Activated naive CD4-positive, alpha-beta T cell treated with anti-CD3 and anti-CD28 coated beads, Interleukin-2, amount 50 U/mL, for 24 hours (primary cell): ENCODE measurements at regions not wholly inside any gene's neighbourhood (a gene's known extent, or its start where the extent isn't known, plus 50 kb on each side); places are given as distances from the start of the nearest gene placed in this dataset.
"Not testable (repeated sequence)": the region's sequence is repeated elsewhere in the genome, so short reads cannot be mapped to it uniquely, and the experiment has no call there.

ENCODE experiments used
- H3K27ac Mint-ChIP-seq: one replicate; pipeline ENCODE4 v1.8.0; 2021; ENCODE audit warnings: mild to moderate bottlenecking, mixed read lengths
- H3K27me3 Mint-ChIP-seq: one replicate; pipeline ENCODE4 v1.8.0; 2021; ENCODE audit warnings: mixed read lengths
- H3K36me3 Mint-ChIP-seq: one replicate; pipeline ENCODE4 v1.8.0; 2021; ENCODE audit warnings: mixed read lengths
- H3K4me1 Mint-ChIP-seq: one replicate; pipeline ENCODE4 v1.8.0; 2021; ENCODE audit warnings: mixed read lengths
- H3K4me3 Mint-ChIP-seq: one replicate; pipeline ENCODE4 v1.8.0; 2021; ENCODE audit warnings: mild to moderate bottlenecking, mixed read lengths
- H3K9me3 Mint-ChIP-seq: one replicate; pipeline ENCODE4 v1.8.0; 2021; ENCODE audit warnings: mixed read lengths

- H3K36me3 Mint-ChIP-seq, result no peaks in the 10 kb centered on the region
- no peak overlapping the region for H3K4me3 Mint-ChIP-seq
- H3K9me3 Mint-ChIP-seq, result no peaks in the 10 kb centered on the region
- peaks cover 4% of the 10 kb centered on the region for H3K4me1 Mint-ChIP-seq
- H3K27me3 Mint-ChIP-seq, result no peaks in the 10 kb centered on the region
- no peak overlapping the region for H3K27ac Mint-ChIP-seq
These were observed 76.4 kb downstream of the PHAX start for GRCh38 chr5:126677121-126677520.

DNA sequence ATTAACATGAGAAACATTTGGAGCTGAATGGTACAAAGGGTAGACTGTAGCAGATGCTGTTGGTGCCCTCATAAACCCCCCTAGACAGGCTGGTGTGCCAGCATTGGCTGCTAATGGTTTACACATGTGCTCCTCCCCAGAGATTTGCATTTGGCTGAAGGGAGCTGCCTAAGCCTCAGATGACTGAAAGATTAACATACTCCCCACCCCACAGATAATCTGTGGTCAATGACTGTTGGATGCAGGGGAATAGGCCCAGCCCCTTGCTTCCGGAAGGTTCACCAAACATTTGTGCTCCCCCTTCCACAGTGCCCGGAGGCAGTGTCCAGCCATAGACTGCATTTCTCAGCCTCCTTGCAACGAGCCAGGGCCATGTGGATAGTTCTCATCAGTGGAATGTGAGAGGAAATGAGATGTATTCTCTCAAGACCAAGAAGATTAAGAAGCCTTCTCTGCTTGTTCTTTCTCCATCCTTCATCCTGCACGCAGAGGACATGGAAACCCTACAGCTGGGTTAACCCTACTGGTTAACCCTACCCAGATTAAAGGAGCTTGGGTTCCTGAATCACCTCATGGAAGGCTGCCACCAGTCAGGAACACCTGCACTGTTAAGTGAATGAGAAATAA, 79.6 kb downstream of the PHAX start:
- H3K27ac Mint-ChIP-seq, result no peak overlapping the region
- no peak overlapping the region for H3K4me3 Mint-ChIP-seq
- no peaks in the 10 kb centered on the region for H3K9me3 Mint-ChIP-seq
- no peaks in the 10 kb centered on the region for H3K36me3 Mint-ChIP-seq
- no peaks in the 10 kb centered on the region for H3K27me3 Mint-ChIP-seq
- H3K4me1 Mint-ChIP-seq, result peaks cover 12% of the 10 kb centered on the region

DNA sequence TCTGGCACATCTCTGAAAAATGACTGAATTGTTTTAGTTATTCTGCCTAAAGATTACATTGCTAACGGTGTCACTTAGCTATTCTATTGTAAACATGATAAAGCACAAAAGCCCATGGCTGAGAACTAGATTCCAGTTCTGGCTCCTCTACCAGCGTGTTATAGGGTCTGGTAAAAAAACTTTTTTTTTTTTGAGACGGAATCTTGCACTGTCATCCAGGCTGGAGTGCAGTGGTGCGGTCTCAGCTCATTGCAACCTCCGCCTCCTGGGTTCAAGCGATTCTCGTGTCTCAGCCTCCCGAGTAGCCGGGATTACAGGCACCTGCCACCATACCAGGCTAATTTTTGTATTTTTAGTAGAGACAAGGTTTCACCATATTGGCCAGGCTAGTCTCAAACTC, 80.6 kb downstream of the PHAX start:
- H3K4me3 Mint-ChIP-seq, H3K9me3 Mint-ChIP-seq, H3K27ac Mint-ChIP-seq, H3K27me3 Mint-ChIP-seq, H3K36me3 Mint-ChIP-seq: not testable (repeated sequence)
- peaks cover 14% of the 10 kb centered on the region for H3K4me1 Mint-ChIP-seq

DNA sequence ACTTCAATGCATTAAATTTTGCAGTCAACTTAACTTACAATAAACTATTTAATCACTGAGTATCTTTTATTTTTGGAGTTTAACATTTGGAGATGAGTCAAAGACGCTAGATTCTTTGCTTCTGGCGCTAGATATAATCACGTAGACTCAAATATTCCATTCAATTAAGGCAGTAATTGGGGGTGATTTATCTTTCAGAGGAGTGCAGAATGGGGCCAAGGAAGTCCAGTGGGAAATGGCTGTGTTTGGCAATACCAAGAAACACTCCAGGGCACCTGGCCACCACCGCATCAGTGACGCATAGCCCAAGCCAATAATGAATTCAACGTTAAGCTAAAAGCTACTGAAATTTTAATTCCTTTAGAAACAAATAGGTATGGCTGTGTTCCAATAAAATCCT, 81.2 kb downstream of the PHAX start:
- Mint-ChIP-seq H3K9me3 (no peaks in the 10 kb centered on the region), H3K27me3 (no peaks in the 10 kb centered on the region)

GRCh38 chr5:126682856-126683255, 82.1 kb downstream of the PHAX start:
- H3K36me3 Mint-ChIP-seq, result no peaks in the 10 kb centered on the region
- H3K4me3 Mint-ChIP-seq, result no peak overlapping the region
- H3K27me3 Mint-ChIP-seq, result no peaks in the 10 kb centered on the region
- H3K9me3 Mint-ChIP-seq, result no peaks in the 10 kb centered on the region
- peaks cover 15% of the 10 kb centered on the region for H3K4me1 Mint-ChIP-seq
- no peak overlapping the region for H3K27ac Mint-ChIP-seq

More for the DNA sequence above, 81.2 kb downstream of the PHAX start:
- H3K4me1 Mint-ChIP-seq, result peaks cover 15% of the 10 kb centered on the region
- no peak overlapping the region for H3K4me3 Mint-ChIP-seq
- no peaks in the 10 kb centered on the region for H3K36me3 Mint-ChIP-seq
- no peak overlapping the region for H3K27ac Mint-ChIP-seq

GRCh38 chr5:126683912-126684311, 83.2 kb downstream of the PHAX start:
- no peaks in the 10 kb centered on the region for H3K9me3 Mint-ChIP-seq
- no peak overlapping the region for H3K27ac Mint-ChIP-seq
- H3K4me3 Mint-ChIP-seq, result no peak overlapping the region
- H3K36me3 Mint-ChIP-seq, result no peaks in the 10 kb centered on the region
- no peaks in the 10 kb centered on the region for H3K27me3 Mint-ChIP-seq
- peaks cover 15% of the 10 kb centered on the region for H3K4me1 Mint-ChIP-seq

DNA sequence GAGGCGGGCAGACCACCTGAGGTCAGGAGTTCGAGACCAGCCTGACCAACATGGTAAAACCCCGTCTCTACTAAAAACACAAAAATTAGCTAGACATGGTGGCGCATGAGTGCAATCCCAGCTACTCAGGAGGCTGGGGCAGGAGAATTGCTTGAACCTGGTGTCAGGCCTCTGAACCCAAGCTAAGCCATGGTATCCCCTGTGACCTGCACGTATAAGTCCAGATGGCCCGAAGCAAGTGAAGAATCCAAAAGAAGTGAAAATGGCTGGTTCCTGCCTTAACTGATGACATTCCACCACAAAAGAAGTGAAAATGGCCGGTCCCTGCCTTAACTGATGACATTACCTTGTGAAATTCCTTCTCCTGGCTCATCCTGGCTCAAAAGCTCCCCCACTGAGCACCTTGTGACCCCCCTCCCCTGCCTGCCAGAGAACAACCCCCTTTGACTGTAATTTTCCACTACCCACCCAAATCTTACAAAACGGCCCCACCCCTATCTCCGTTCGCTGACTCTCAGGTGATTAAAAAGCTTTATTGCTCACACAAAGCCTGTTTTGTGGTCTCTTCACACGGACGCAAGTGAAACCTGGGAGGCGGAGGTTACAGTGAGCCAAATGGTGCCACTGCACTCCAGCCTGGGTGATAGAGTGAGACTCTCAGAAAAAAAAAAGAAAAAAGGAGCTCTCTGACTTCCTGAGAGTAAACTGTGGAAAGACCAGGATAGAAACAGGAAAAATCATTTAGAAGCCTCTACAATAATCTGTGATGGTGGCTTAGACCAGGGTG, 84.1 kb downstream of the PHAX start:
- not testable (repeated sequence) for H3K36me3 Mint-ChIP-seq, H3K27me3 Mint-ChIP-seq, H3K9me3 Mint-ChIP-seq
- peak overlapping the region; percentile 69 for H3K4me3 Mint-ChIP-seq
- peaks cover 21% of the 10 kb centered on the region for H3K4me1 Mint-ChIP-seq
- peak overlapping the region; percentile 93 for H3K27ac Mint-ChIP-seq

DNA sequence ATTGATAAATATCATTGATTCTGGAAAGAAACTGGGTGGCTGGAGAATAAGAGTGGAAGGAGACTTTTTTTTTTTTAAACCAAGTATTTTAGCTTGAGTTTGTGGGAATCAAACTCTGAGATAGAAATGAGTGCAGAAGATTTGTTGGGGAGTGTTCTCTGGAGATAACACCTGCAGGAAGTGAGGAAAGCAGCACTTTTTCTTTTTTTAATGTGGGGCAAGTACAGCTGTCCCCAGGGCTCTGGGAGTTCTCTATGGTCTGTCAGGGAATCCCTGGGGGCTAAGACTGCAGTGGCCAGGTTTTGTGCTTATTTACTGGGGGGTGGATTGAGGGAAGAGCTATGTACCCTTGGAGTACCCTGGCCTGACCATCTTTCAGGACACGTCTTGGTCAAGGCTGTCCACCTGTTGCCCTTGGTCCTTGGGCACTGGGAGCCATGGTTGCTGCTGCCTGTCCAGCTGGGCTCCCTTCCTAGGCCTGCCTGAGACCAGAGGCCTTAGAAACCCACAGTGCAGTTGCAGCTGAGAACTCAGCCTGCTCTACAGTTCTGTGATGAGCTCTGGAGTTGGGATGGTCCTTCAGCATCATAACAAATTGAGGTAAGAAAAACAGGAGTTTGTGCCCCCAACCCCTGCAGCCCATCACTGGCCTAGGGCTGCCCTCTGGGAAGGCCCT, 85.8 kb downstream of the PHAX start:
- peaks cover 21% of the 10 kb centered on the region for H3K4me1 Mint-ChIP-seq
- no peak overlapping the region for H3K4me3 Mint-ChIP-seq
- no peak overlapping the region for H3K27ac Mint-ChIP-seq

DNA sequence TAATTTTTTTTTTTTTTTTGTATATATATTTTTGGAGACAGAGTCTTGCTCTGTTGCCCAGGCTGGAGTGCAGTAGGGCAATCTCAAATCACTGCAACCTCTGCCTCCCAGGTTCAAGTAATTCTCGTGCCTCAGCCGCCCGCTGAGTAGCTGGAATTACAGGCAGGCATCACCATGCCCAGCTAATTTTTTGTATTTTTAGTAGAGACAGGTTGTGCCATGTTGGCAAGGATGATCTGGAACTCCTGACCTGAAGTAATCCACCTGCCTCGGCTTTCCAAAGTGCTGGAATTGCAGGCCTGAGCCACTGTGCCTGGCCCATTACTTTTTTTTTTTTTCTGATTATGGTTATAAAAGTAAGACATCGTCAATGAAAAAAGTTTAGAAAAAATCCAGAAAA, 84.0 kb upstream of the LMNB1 start:
- H3K27me3 Mint-ChIP-seq, result no peaks in the 10 kb centered on the region
- H3K36me3 Mint-ChIP-seq, result no peaks in the 10 kb centered on the region
- H3K9me3 Mint-ChIP-seq, result no peaks in the 10 kb centered on the region
- no peak overlapping the region for H3K27ac Mint-ChIP-seq
- H3K4me1 Mint-ChIP-seq, result peaks cover 12% of the 10 kb centered on the region
- H3K4me3 Mint-ChIP-seq, result no peak overlapping the region

More for the DNA sequence above, 85.8 kb downstream of the PHAX start:
- Mint-ChIP-seq H3K9me3 (no peaks in the 10 kb centered on the region), H3K36me3 (no peaks in the 10 kb centered on the region), H3K27me3 (no peaks in the 10 kb centered on the region)

DNA sequence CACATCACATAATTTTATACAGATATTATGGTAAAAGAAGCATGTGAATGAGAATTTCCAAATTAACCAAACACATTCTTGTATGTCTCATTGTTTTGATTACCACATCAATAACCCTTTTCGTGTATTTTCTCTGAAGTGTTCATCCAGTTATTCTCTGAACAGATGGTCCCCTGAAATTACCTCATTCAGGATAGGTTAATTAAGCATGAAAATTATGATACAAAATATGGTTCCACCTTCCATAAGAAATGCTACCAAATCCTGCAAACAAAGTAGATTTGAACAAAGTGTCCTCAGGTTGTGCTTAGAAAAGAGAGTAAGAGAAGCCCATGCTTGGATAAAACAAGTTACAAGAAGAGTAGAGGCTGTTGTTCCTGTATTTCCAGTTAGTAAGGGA, 83.1 kb upstream of the LMNB1 start:
- Mint-ChIP-seq H3K9me3 (no peaks in the 10 kb centered on the region), H3K4me3 (no peak overlapping the region), H3K27me3 (no peaks in the 10 kb centered on the region), H3K4me1 (peaks cover 12% of the 10 kb centered on the region), H3K36me3 (no peaks in the 10 kb centered on the region), H3K27ac (no peak overlapping the region)

DNA sequence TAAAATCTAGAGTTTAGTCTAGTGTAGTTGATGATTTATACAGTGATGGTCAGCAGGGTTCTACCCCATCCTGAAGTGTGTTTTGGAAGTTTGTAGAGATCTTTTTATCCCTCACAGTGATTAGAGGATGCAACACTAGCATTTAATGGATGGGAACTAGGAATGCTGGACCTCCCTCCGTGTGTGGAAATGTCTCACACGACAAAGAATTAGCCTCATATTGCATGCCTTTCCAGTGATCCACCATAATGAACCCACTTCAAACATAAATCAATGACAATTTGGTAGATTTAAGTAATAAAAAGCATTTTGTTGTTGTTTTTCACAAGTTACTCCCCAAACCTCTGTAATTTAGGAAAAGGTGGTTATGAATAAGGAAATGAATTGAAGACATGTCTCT, 82.5 kb upstream of the LMNB1 start:
- H3K27me3 Mint-ChIP-seq, result no peaks in the 10 kb centered on the region
- H3K4me3 Mint-ChIP-seq, result no peak overlapping the region
- no peak overlapping the region for H3K27ac Mint-ChIP-seq
- peaks cover 9% of the 10 kb centered on the region for H3K4me1 Mint-ChIP-seq
- H3K36me3 Mint-ChIP-seq, result no peaks in the 10 kb centered on the region
- H3K9me3 Mint-ChIP-seq, result no peaks in the 10 kb centered on the region

DNA sequence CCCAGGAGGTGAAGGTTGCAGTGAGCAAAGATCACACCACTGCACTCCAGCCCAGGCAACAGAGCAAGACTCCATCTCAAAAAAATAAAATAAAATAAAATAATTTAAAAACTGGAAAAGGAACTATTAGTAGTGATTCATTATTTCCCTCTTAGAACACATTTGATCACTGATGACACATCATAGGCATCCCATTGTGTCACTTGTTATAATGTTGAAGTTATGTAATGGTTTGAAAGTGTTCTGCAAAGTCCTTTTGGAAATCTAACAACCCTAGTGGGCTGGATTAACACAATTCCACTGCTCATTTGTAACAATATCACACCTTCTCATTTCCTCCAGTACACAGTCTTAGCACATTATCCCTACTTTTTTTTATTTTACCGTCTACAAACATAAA, 81.8 kb upstream of the LMNB1 start:
- Mint-ChIP-seq H3K27me3 (no peaks in the 10 kb centered on the region), H3K36me3 (no peaks in the 10 kb centered on the region), H3K9me3 (no peaks in the 10 kb centered on the region), H3K4me1 (peaks cover 6% of the 10 kb centered on the region), H3K4me3 (no peak overlapping the region), H3K27ac (no peak overlapping the region)

DNA sequence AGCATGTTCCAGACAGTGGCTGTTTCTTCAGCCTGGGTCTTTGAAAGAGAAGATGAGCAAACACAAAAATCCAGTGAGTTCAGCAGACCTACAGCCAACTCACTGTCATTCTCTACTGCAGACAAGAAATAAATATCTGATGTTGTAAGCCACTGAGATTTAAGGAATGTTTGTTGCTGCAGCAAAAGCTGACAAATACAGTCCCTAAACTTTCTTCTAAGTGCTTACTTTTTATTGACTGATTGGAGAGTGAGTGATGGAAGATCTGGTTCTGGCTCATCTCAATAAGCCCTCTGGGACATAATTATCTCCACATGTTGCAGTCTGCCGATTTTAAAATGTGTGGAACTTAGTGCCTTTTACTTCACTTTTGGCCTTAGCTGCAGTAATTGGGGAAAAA, 69.9 kb upstream of the LMNB1 start:
- no peaks in the 10 kb centered on the region for H3K36me3 Mint-ChIP-seq
- H3K9me3 Mint-ChIP-seq, result no peaks in the 10 kb centered on the region
- no peaks in the 10 kb centered on the region for H3K27me3 Mint-ChIP-seq
- H3K27ac Mint-ChIP-seq, result no peak overlapping the region
- H3K4me3 Mint-ChIP-seq, result no peak overlapping the region
- no peaks in the 10 kb centered on the region for H3K4me1 Mint-ChIP-seq

GRCh38 chr5:126715765-126716164, 61.2 kb upstream of the LMNB1 start:
- Mint-ChIP-seq H3K36me3 (no peaks in the 10 kb centered on the region), H3K4me3 (no peak overlapping the region), H3K27ac (peak overlapping the region; percentile 2), H3K27me3 (no peaks in the 10 kb centered on the region), H3K9me3 (no peaks in the 10 kb centered on the region), H3K4me1 (no peaks in the 10 kb centered on the region)

- Mint-ChIP-seq H3K36me3 (no peaks in the 10 kb centered on the region), H3K27me3 (no peaks in the 10 kb centered on the region), H3K9me3 (no peaks in the 10 kb centered on the region), H3K4me1 (no peaks in the 10 kb centered on the region), H3K4me3 (no peak overlapping the region), H3K27ac (no peak overlapping the region)
These were observed 60.1 kb upstream of the LMNB1 start for GRCh38 chr5:126716861-126717260.

DNA sequence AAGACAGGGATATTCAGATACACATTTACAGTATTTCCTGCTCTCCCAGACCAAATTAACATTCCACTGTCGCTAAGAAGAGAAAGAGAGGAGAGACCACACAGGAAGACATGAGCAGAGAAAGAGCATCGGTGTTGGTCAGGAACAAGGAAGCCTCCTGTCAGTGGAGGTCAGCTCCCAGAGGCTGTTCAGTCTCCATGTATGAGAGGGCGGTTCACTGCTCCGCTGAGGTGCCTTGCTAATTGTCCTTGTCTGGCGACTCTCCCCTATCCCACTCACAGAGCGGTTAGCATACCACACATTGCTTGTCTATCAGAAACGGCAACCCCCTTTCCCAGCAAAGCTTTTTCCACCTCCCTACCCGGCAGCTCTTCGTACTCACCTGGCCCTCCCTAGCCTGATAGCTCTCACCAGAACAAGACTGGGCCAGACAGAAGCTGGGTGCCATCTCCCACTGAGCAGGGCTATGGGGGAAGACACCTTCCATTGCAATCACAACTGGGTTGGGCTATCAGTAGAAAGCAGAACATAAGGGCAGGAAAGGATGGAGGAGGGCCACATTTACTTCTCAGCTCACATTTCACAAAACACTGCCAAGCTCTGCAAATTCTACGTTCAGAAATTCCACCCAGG, 58.6 kb upstream of the LMNB1 start:
- no peak overlapping the region for H3K4me3 Mint-ChIP-seq
- H3K27me3 Mint-ChIP-seq, result no peaks in the 10 kb centered on the region
- H3K36me3 Mint-ChIP-seq, result no peaks in the 10 kb centered on the region
- H3K4me1 Mint-ChIP-seq, result no peaks in the 10 kb centered on the region
- no peak overlapping the region for H3K27ac Mint-ChIP-seq
- no peaks in the 10 kb centered on the region for H3K9me3 Mint-ChIP-seq
